Left ventricle myocardium inferior (tissue), 1 donor: ENCODE measurements at regions not wholly inside any gene's neighbourhood (a gene's known extent, or its start where the extent isn't known, plus 50 kb on each side); places are given as distances from the start of the nearest gene placed in this dataset.
A peak's percentile ranks its signal among the peaks of the same experiment; 100 is the strongest.

Source experiments
- DNase-seq: peaks from one replicate; pipeline ENCODE4 v3.0.0-alpha.2; 2020
- H3K27ac ChIP-seq: fragments of 200-600 bp; replicated peaks from 2 replicates; pipeline ENCODE4 v1.8.0; 2021
- H3K27me3 ChIP-seq: fragments of 200-600 bp; 2 replicates; pipeline ENCODE4 v1.8.0; 2021; ENCODE audit warnings: low read depth
- H3K36me3 ChIP-seq: fragments of 200-600 bp; 2 replicates; pipeline ENCODE4 v1.8.0; 2021
- H3K4me1 ChIP-seq: fragments of 200-600 bp; 2 replicates; pipeline ENCODE4 v1.8.0; 2021
- H3K4me3 ChIP-seq: fragments of 200-600 bp; 2 replicates; pipeline ENCODE4 v1.8.0; 2021; ENCODE audit warnings: mild to moderate bottlenecking, moderate library complexity
- H3K9me3 ChIP-seq: fragments of 200-600 bp; replicated peaks from 2 replicates; pipeline ENCODE4 v1.8.0; 2021
- CTCF ChIP-seq: fragments of 200-600 bp; IDR thresholded peaks from 2 replicates; pipeline ENCODE4 v1.8.0; 2021; ENCODE audit warnings: antibody characterized with exemption, mild to moderate bottlenecking, borderline replicate concordance
- intact Hi-C: fragments of 100-400 bp; cut with micrococcal nuclease; formaldehyde crosslinking; loops from one replicate; pipeline ENCODE4 v1.11.0; 2022
- donor health status: DM: no; HTN: yes; CAD: no; lungs with severe emphysema.

DNA sequence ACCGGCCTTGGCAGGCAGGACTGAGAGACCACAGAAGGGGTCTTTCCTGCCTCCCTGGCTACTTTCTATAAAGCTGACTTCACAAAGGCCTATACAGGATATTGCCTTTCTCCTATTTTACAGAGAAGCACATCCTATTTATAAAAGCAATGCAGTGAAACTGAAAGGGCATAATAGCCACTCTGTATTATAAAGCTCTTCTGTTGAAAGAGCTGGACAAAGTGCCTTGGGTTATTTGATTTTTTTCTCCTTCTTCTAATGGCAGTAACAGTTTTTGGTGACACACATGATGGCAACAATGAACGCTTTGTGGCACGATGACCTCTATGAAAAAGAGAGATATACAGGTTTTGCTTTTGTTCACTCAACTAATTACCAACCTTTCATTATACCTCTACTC lies 281.1 kb downstream of the ZNF516 start:
- no peak for TF ChIP-seq CTCF
- Histone ChIP-seq H3K36me3 (no peaks in the 10 kb centered on the region), H3K4me3 (no peak overlapping the region), H3K9me3 (no peaks in the 10 kb centered on the region), H3K27me3 (peaks cover 23% of the 10 kb centered on the region), H3K4me1 (peaks cover 2% of the 10 kb centered on the region), H3K27ac (no peak overlapping the region)
- no peak for DNase-seq
- intact Hi-C loops, result no loop called here

DNA sequence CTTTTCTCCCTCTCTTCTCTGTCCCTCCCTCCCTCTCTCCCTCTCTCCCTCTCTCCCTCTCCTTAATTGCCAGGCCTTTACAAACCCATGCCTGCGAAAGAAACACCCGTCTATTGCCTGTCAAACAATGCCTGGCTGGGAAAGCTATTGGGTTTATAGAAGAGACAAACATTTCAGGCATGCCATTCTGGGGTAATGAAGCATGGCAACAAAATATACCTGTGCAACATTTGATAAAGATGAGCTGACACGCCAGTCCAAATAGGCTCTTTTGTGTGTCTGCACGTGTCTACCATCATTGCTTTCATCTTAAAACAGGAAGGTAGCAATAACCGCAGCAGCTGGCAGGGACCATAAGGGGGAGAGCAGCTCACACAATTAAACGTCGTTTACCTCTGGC lies 282.1 kb downstream of the ZNF516 start:
- Histone ChIP-seq H3K27ac (no peak overlapping the region), H3K27me3 (peaks cover 24% of the 10 kb centered on the region), H3K36me3 (no peaks in the 10 kb centered on the region), H3K4me3 (no peak overlapping the region), H3K4me1 (peaks cover 10% of the 10 kb centered on the region), H3K9me3 (no peaks in the 10 kb centered on the region)
- no peak for DNase-seq
- intact Hi-C loops, result no loop called here
- no peak for TF ChIP-seq CTCF

GRCh38 chr18:76209597-76209996 lies 285.4 kb downstream of the ZNF516 start:
- H3K27ac ChIP-seq, result no peak overlapping the region
- H3K27me3 ChIP-seq, result peaks cover 22% of the 10 kb centered on the region
- H3K36me3 ChIP-seq, result no peaks in the 10 kb centered on the region
- H3K4me3 ChIP-seq, result no peak overlapping the region
- no peaks in the 10 kb centered on the region for H3K9me3 ChIP-seq
- no peak for DNase-seq
- intact Hi-C loops, result no loop called here
- H3K4me1 ChIP-seq, result peaks cover 10% of the 10 kb centered on the region
- no peak for TF ChIP-seq CTCF

DNA sequence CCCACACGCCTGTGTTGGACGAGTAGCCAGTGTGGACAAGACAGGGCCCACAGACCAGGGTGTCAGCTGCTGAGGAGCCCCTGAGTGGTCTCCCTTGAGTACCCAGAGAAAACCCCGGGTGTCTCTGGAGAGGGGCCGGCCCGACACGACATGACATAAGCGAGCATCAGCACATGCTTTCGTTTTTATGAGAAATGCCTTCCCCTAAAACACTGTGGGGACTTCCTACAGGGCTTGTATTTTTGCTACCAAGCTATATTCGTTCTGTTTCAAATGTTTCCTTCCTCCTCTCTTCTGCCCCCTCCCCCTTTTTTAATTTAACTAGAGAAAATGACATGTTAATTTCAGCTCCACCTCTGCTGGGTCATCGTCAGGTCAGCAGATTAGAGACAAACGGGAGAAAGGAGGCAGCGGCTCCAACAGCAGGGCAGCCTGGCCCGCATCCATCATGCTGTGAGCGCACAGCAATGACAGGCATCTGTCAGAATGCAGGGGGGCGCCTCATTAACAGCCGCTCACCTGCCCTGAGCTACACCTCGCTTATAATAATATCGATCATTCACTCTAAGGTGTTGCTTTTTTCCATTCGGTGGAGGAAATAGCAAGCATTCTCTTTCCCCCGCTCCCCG lies 286.2 kb downstream of the ZNF516 start:
- Histone ChIP-seq H3K9me3 (no peaks in the 10 kb centered on the region), H3K27ac (no peak overlapping the region), H3K4me3 (peak overlapping the region; percentile 49), H3K27me3 (peaks cover 26% of the 10 kb centered on the region), H3K4me1 (peaks cover 10% of the 10 kb centered on the region), H3K36me3 (no peaks in the 10 kb centered on the region)
- DNase-seq, result no peak
- intact Hi-C loops, result no loop called here
- TF ChIP-seq CTCF, result no peak

- Histone ChIP-seq H3K27me3 (peaks cover 36% of the 10 kb centered on the region), H3K27ac (no peak overlapping the region), H3K4me1 (peaks cover 10% of the 10 kb centered on the region), H3K4me3 (no peak overlapping the region), H3K36me3 (no peaks in the 10 kb centered on the region), H3K9me3 (no peaks in the 10 kb centered on the region)
- no peak for TF ChIP-seq CTCF
- no peak for DNase-seq
- intact Hi-C loops, result no loop called here
Observed at GRCh38 chr18:76205906-76206305, 289.1 kb downstream of the ZNF516 start.
